Upper lobe of left lung (tissue), 4 donors: ENCODE measurements at regions not wholly inside any gene's neighbourhood (a gene's known extent, or its start where the extent isn't known, plus 50 kb on each side); places are given as distances from the start of the nearest gene placed in this dataset.

ENCODE experiments used
- CTCF ChIP-seq, 6 experiments: fragments of 450-650 bp in 4 of 6; fragments of 200-600 bp in 2 of 6; sonication (generic) in 2 of 6; IDR thresholded peaks; one replicate each; pipeline ENCODE4 v1.5.1; 2016 to 2019; ENCODE audit warnings: antibody characterized with exemption in 6 of 6
- EP300 ChIP-seq, 4 donors: sonication (generic); formaldehyde crosslinking; IDR thresholded peaks; one replicate each; pipeline ENCODE4 v1.5.1; 2017; ENCODE audit warnings: antibody characterized with exemption in 4 of 4, control low read depth in 2 of 4
- POLR2AphosphoS5 ChIP-seq, 2 donors: sonication (generic); formaldehyde crosslinking; IDR thresholded peaks; one replicate each; pipeline ENCODE4 v1.5.1; 2017; ENCODE audit warnings: antibody characterized with exemption in 2 of 2

- TF ChIP-seq POLR2AphosphoS5 (IDR thresholded peaks at IDR 0.05): no peak
- no peak for TF ChIP-seq CTCF (IDR thresholded peaks at IDR 0.05)
- TF ChIP-seq EP300 (IDR thresholded peaks at IDR 0.05): no peak
These were observed 62.6 kb upstream of the RAB12 start for GRCh38 chr18:8546677-8547076.
